ENCODE measurements at regions not wholly inside any gene's neighbourhood (a gene's known extent, or its start where the extent isn't known, plus 50 kb on each side); places are given as distances from the start of the nearest gene placed in this dataset.
"Not testable (repeated sequence)": the region's sequence is repeated elsewhere in the genome, so short reads cannot be mapped to it uniquely, and the experiment has no call there.

DNA sequence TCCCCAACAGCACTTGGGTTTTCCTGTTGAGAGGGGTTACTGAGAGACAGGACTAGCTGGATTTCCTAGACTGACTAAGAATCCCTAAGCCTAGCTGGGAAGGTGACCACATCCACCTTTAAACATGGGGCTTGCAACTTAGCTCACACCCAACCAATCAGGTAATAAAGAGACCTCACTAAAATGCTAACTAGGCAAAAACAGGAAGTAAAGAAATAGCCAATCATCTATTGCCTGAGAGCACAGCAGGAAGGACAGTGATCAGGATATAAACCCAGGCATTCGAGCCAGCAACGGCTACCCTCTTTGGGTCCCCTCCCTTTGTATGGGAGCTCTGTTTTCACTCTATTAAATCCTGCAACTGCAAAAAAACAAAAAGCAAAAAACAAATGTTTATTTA, 144.7 kb upstream of the ATP5MC3 start:
- TF ChIP-seq, protein P1, sequence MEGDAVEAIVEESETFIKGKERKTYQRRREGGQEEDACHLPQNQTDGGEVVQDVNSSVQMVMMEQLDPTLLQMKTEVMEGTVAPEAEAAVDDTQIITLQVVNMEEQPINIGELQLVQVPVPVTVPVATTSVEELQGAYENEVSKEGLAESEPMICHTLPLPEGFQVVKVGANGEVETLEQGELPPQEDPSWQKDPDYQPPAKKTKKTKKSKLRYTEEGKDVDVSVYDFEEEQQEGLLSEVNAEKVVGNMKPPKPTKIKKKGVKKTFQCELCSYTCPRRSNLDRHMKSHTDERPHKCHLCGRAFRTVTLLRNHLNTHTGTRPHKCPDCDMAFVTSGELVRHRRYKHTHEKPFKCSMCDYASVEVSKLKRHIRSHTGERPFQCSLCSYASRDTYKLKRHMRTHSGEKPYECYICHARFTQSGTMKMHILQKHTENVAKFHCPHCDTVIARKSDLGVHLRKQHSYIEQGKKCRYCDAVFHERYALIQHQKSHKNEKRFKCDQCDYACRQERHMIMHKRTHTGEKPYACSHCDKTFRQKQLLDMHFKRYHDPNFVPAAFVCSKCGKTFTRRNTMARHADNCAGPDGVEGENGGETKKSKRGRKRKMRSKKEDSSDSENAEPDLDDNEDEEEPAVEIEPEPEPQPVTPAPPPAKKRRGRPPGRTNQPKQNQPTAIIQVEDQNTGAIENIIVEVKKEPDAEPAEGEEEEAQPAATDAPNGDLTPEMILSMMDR (IDR thresholded peaks at IDR 0.05): not testable (repeated sequence)
- TF ChIP-seq POLR2A (IDR thresholded peaks at IDR 0.05): not testable (repeated sequence)

Data from uterus (tissue), 2 donors.